Choroid plexus epithelial cell (primary cell): ENCODE measurements at regions not wholly inside any gene's neighbourhood (a gene's known extent, or its start where the extent isn't known, plus 50 kb on each side); places are given as distances from the start of the nearest gene placed in this dataset.

Experiments
- DNase-seq: peaks from one replicate; pipeline ENCODE4 v3.0.0-alpha.2; 2010; ENCODE audit warnings: low read depth
- H3K4me3 ChIP-seq: 2 replicates; pipeline ENCODE4 v1.5.1; 2011; ENCODE audit warnings: low read depth, mild to moderate bottlenecking, control low read depth, low read length, moderate library complexity
- CTCF ChIP-seq: conservative IDR thresholded peaks from 2 replicates; pipeline ENCODE4 v1.5.1; 2011; ENCODE audit warnings: low read depth, mild to moderate bottlenecking, control low read depth, inconsistent platforms, low read length, moderate library complexity

GRCh38 chr4:162727232-162727631 is 439.5 kb downstream of the NAF1 start:
- no peak for DNase-seq
- TF ChIP-seq CTCF = no peak
- no peak overlapping the region for H3K4me3 ChIP-seq

- no peak for TF ChIP-seq CTCF
Observed at GRCh38 chr4:162715401-162715800, 451.3 kb downstream of the NAF1 start.

GRCh38 chr4:162707962-162708361 is 458.7 kb downstream of the NAF1 start:
- TF ChIP-seq CTCF = no peak
- no peak overlapping the region for H3K4me3 ChIP-seq
- no peak for DNase-seq

More at GRCh38 chr4:162715401-162715800, 451.3 kb downstream of the NAF1 start:
- H3K4me3 ChIP-seq = no peak overlapping the region
- DNase-seq = no peak

GRCh38 chr4:162706632-162707031 is 460.1 kb downstream of the NAF1 start:
- TF ChIP-seq CTCF = no peak
- DNase-seq = peak; percentile 12
- no peak overlapping the region for H3K4me3 ChIP-seq

GRCh38 chr4:162706051-162706450 is 460.6 kb downstream of the NAF1 start:
- no peak for TF ChIP-seq CTCF
- no peak for DNase-seq
- no peak overlapping the region for H3K4me3 ChIP-seq

- no peak overlapping the region for H3K4me3 ChIP-seq
- DNase-seq = no peak
- no peak for TF ChIP-seq CTCF
Observed at GRCh38 chr4:162705130-162705803, 461.4 kb downstream of the NAF1 start.

GRCh38 chr4:162700815-162701361 is 465.8 kb downstream of the NAF1 start:
- no peak overlapping the region for H3K4me3 ChIP-seq
- no peak for DNase-seq
- no peak for TF ChIP-seq CTCF
